GM23338 (cell line): ENCODE measurements at regions not wholly inside any gene's neighbourhood (a gene's known extent, or its start where the extent isn't known, plus 50 kb on each side); places are given as distances from the start of the nearest gene placed in this dataset.

ENCODE experiments used
- ATAC-seq: fragments of 200-7000 bp; cut with Tn5 transposase; 3 replicates; pipeline ENCODE4 v1.9.1; 2020
- DNase-seq: peaks from one replicate; pipeline ENCODE4 v3.0.0-alpha.2; 2015; ENCODE audit warnings: low spot score
- H2AFZ ChIP-seq: fragments of 200-600 bp; sonication (generic); 2 replicates; pipeline ENCODE4 v1.8.0; 2016; ENCODE audit warnings: antibody characterized with exemption, mild to moderate bottlenecking, moderate library complexity
- H3F3A ChIP-seq: fragments of 200-600 bp; sonication (generic); replicated peaks from 2 replicates; pipeline ENCODE4 v1.8.0; 2017; ENCODE audit warnings: antibody characterized with exemption, mixed run types, low read depth
- H3K27ac ChIP-seq: fragments of 200-600 bp; sonication (generic); 2 replicates; pipeline ENCODE4 v1.6.1; 2016; ENCODE audit warnings: low read depth
- H3K27me3 ChIP-seq: fragments of 200-600 bp; sonication (generic); 2 replicates; pipeline ENCODE4 v1.8.0; 2016; ENCODE audit warnings: mild to moderate bottlenecking, mixed run types, moderate library complexity; ENCODE audit not compliant: insufficient read depth
- H3K36me3 ChIP-seq: fragments of 200-600 bp; sonication (generic); 2 replicates; pipeline ENCODE4 v1.8.0; 2016; ENCODE audit warnings: mild to moderate bottlenecking; ENCODE audit not compliant: insufficient read depth
- H3K4me1 ChIP-seq: fragments of 200-600 bp; sonication (generic); 2 replicates; pipeline ENCODE4 v1.8.0; 2016; ENCODE audit warnings: mild to moderate bottlenecking, moderate library complexity; ENCODE audit not compliant: insufficient read depth
- H3K4me2 ChIP-seq: fragments of 200-600 bp; sonication (generic); 2 replicates; pipeline ENCODE4 v1.7.1; 2017; ENCODE audit warnings: mixed run types
- H3K4me3 ChIP-seq: fragments of 200-600 bp; sonication (generic); 2 replicates; pipeline ENCODE4 v1.6.1; 2016; ENCODE audit warnings: mixed run types
- H3K79me2 ChIP-seq: fragments of 200-600 bp; sonication (generic); replicated peaks from 2 replicates; pipeline ENCODE4 v1.8.0; 2017; ENCODE audit warnings: mild to moderate bottlenecking; ENCODE audit not compliant: insufficient read depth
- H3K9me2 ChIP-seq: fragments of 200-600 bp; sonication (generic); 2 replicates; pipeline ENCODE4 v1.8.0; 2017; ENCODE audit not compliant: insufficient read depth
- H4K20me1 ChIP-seq: fragments of 200-600 bp; sonication (generic); replicated peaks from 2 replicates; pipeline ENCODE4 v1.8.0; 2017; ENCODE audit warnings: mild to moderate bottlenecking; ENCODE audit not compliant: insufficient read depth
- H3K27ac Mint-ChIP-seq: 2 replicates; pipeline ENCODE4 v1.8.0; 2020; ENCODE audit warnings: inconsistent platforms, mild to moderate bottlenecking, moderate library complexity, mixed read lengths
- H3K27me3 Mint-ChIP-seq: 3 replicates; pipeline ENCODE4 v1.8.0; 2022; ENCODE audit warnings: low read depth, mild to moderate bottlenecking, moderate library complexity, mixed read lengths, inconsistent platforms; ENCODE audit not compliant: insufficient read depth, poor library complexity
- H3K36me3 Mint-ChIP-seq: 3 replicates; pipeline ENCODE4 v1.8.0; 2021; ENCODE audit warnings: low read depth, mild to moderate bottlenecking, inconsistent platforms, moderate library complexity, mixed read lengths
- H3K4me1 Mint-ChIP-seq: 3 replicates; pipeline ENCODE4 v1.8.0; 2020; ENCODE audit warnings: mild to moderate bottlenecking, inconsistent platforms, mixed read lengths
- H3K4me3 Mint-ChIP-seq: 3 replicates; pipeline ENCODE4 v1.8.0; 2021; ENCODE audit warnings: moderate library complexity, mild to moderate bottlenecking, inconsistent platforms, mixed read lengths
- H3K9me3 Mint-ChIP-seq: 3 replicates; pipeline ENCODE4 v1.8.0; 2020; ENCODE audit warnings: moderate library complexity, mild to moderate bottlenecking, inconsistent platforms, mixed read lengths
- JUNB ChIP-seq: IDR thresholded peaks from one replicate; pipeline ENCODE4 v1.6.1; 2016; ENCODE audit warnings: antibody characterized with exemption; ENCODE audit not compliant: unreplicated experiment
- NANOG ChIP-seq: IDR thresholded peaks from 2 replicates; pipeline ENCODE4 v1.6.1; 2016; ENCODE audit warnings: antibody characterized with exemption, borderline replicate concordance
- STAT1 ChIP-seq: IDR thresholded peaks from one replicate; pipeline ENCODE4 v1.6.1; 2016; ENCODE audit warnings: antibody characterized with exemption; ENCODE audit not compliant: unreplicated experiment
- ZNF331 ChIP-seq: fragments of 250-450 bp; sonication (Bioruptor Pico); IDR thresholded peaks from 2 replicates; pipeline ENCODE4 v1.5.0; 2020; ENCODE audit warnings: low read depth, mild to moderate bottlenecking, moderate library complexity
- ZNF462 ChIP-seq: fragments of 250-450 bp; sonication (Bioruptor Pico); IDR thresholded peaks from 2 replicates; pipeline ENCODE4 v1.5.0; 2020; ENCODE audit warnings: mild to moderate bottlenecking, moderate library complexity
- TF ChIP-seq, protein P1 (sequence below), 2 experiments: fragments of 200-600 bp in 1 of 2; sonication (generic) in 1 of 2; conservative IDR thresholded peaks; 2 replicates each; pipeline versions ENCODE4 v1.5.1 to v1.6.1; 2016 to 2017; ENCODE audit warnings: antibody characterized with exemption in 2 of 2, low read depth in 2 of 2, mild to moderate bottlenecking in 2 of 2, moderate library complexity in 1 of 2

GRCh38 chr12:100737168-100737567, 57.4 kb upstream of the ANO4 start:
- no peaks in the 10 kb centered on the region for H3F3A ChIP-seq
- TF ChIP-seq STAT1: no peak
- TF ChIP-seq, protein P1, sequence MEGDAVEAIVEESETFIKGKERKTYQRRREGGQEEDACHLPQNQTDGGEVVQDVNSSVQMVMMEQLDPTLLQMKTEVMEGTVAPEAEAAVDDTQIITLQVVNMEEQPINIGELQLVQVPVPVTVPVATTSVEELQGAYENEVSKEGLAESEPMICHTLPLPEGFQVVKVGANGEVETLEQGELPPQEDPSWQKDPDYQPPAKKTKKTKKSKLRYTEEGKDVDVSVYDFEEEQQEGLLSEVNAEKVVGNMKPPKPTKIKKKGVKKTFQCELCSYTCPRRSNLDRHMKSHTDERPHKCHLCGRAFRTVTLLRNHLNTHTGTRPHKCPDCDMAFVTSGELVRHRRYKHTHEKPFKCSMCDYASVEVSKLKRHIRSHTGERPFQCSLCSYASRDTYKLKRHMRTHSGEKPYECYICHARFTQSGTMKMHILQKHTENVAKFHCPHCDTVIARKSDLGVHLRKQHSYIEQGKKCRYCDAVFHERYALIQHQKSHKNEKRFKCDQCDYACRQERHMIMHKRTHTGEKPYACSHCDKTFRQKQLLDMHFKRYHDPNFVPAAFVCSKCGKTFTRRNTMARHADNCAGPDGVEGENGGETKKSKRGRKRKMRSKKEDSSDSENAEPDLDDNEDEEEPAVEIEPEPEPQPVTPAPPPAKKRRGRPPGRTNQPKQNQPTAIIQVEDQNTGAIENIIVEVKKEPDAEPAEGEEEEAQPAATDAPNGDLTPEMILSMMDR (conservative IDR thresholded peaks at IDR 0.05; ENCODE audit: low read depth in 2 of 2): peak; percentile 23 to 60; a peak in 3 of 4 replicates
- no peaks in the 10 kb centered on the region for H3K36me3 ChIP-seq
- no peaks in the 10 kb centered on the region for H3K79me2 ChIP-seq
- H4K20me1 ChIP-seq: no peaks in the 10 kb centered on the region
- no peak overlapping the region for H3K27ac ChIP-seq
- no peak overlapping the region for H3K4me3 ChIP-seq
- no peaks in the 10 kb centered on the region for H3K9me2 ChIP-seq
- H3K27ac Mint-ChIP-seq: no peak overlapping the region
- no peaks in the 10 kb centered on the region for H3K27me3 Mint-ChIP-seq
- H3K27me3 ChIP-seq: no peaks in the 10 kb centered on the region
- H2AFZ ChIP-seq: peak overlapping the region; percentile 11; the same call in 1 of the 2 replicates
- H3K36me3 Mint-ChIP-seq: no peaks in the 10 kb centered on the region
- no peak overlapping the region for H3K4me3 Mint-ChIP-seq
- H3K4me2 ChIP-seq: no peak overlapping the region
- no peaks in the 10 kb centered on the region for H3K4me1 ChIP-seq
- H3K4me1 Mint-ChIP-seq: peaks cover 8% of the 10 kb centered on the region; the same call in 2 of the 3 replicates
- ATAC-seq (peak; percentile 89), DNase-seq (peak; percentile 57)
- H3K9me3 Mint-ChIP-seq: no peaks in the 10 kb centered on the region

DNA sequence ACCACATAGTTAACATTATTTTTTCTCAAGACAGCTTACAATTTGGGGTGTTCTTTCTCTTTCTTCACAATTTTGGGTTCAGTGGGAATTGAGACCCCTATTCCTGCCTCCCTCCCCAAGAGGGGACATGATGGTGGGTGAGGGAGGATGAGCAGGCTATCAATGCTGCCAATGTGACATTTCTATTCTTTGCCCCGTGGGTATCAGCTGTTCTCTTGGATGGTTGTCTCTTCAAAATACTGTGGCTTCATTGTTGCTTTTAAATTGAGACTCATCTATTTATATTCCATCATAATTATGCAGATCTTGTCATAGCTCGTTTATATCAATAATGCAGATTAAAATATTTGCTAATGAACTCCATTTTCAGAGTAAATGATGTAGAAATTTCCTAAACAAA, 56.5 kb upstream of the ANO4 start:
- H3K36me3 ChIP-seq: no peaks in the 10 kb centered on the region
- no peaks in the 10 kb centered on the region for H3F3A ChIP-seq
- Mint-ChIP-seq H3K36me3 (no peaks in the 10 kb centered on the region), H3K9me3 (no peaks in the 10 kb centered on the region), H3K27me3 (no peaks in the 10 kb centered on the region), H3K4me3 (no peak overlapping the region), H3K27ac (no peak overlapping the region), H3K4me1 (peaks cover 8% of the 10 kb centered on the region; the same call in 2 of the 3 replicates)
- ATAC-seq (no peak), DNase-seq (no peak)
- H3K27ac ChIP-seq: no peak overlapping the region
- no peaks in the 10 kb centered on the region for H4K20me1 ChIP-seq
- TF ChIP-seq JUNB: no peak
- no peak for TF ChIP-seq NANOG
- no peak for TF ChIP-seq STAT1
- no peak for TF ChIP-seq ZNF331 (CRISPR knock-in tag)
- TF ChIP-seq ZNF462 (CRISPR knock-in tag): no peak
- no peaks in the 10 kb centered on the region for H3K79me2 ChIP-seq
- H3K4me2 ChIP-seq: no peak overlapping the region
- H2AFZ ChIP-seq: no peak overlapping the region
- H3K4me1 ChIP-seq: no peaks in the 10 kb centered on the region
- H3K4me3 ChIP-seq: no peak overlapping the region
- no peaks in the 10 kb centered on the region for H3K27me3 ChIP-seq
- no peaks in the 10 kb centered on the region for H3K9me2 ChIP-seq
